T-helper 1 cell treated with Interleukin-12 subunit alpha and Interleukin-12 subunit beta and Interleukin-4 antibody, amounts not matched to agents 30 μg/mL and 1 μg/mL, for 36 hours (primary cell): ENCODE measurements at regions not wholly inside any gene's neighbourhood (a gene's known extent, or its start where the extent isn't known, plus 50 kb on each side); places are given as distances from the start of the nearest gene placed in this dataset.
"Not testable (repeated sequence)": the region's sequence is repeated elsewhere in the genome, so short reads cannot be mapped to it uniquely, and the experiment has no call there.

ENCODE experiments used
- H3K27ac Mint-ChIP-seq: one replicate; pipeline ENCODE4 v1.8.0; 2021; ENCODE audit warnings: mild to moderate bottlenecking, mixed read lengths
- H3K27me3 Mint-ChIP-seq: one replicate; pipeline ENCODE4 v1.8.0; 2021; ENCODE audit warnings: low read depth, mixed read lengths
- H3K36me3 Mint-ChIP-seq: one replicate; pipeline ENCODE4 v1.8.0; 2021; ENCODE audit warnings: low read depth, mixed read lengths
- H3K4me1 Mint-ChIP-seq: one replicate; pipeline ENCODE4 v1.8.0; 2021; ENCODE audit warnings: low read depth, mixed read lengths
- H3K4me3 Mint-ChIP-seq: one replicate; pipeline ENCODE4 v1.8.0; 2021; ENCODE audit warnings: mild to moderate bottlenecking, moderate library complexity, mixed read lengths
- H3K9me3 Mint-ChIP-seq: one replicate; pipeline ENCODE4 v1.8.0; 2021; ENCODE audit warnings: mixed read lengths

DNA sequence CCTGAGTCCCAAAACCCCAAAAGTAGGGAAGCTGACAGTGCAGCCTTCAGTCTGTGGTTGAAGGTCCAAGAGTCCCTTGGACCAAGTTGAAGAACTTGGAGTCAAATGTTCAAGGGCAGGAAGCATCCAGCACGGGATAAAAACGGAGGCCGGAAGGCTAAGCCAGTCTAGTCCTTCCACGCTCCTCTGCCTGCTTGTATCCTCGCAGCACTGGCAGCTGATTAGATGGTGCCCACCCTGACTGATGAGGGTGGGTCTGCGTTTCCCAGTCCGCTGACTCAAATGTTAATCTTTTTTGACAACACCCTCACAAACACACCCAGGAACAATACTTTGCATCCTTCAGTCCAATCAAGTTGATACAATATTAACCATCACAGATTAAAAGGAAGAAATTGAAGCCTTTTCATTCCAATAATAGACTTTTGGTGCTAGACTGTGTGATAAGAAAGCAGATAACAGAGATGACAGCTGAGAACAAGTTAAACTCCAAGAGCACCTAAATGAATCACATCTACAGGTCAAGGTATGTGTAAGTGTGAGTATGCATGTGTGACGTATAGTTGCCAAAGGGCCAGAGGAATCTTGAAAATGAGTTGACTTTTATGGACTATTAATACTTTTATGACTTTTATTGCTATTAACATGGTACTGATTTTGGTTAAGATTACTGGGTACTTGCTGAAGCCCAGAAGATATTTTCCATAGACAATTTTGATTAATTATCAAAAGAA is 933.5 kb upstream of the SOX9 start:
- H3K27me3 Mint-ChIP-seq, result no peaks in the 10 kb centered on the region
- peaks cover 21% of the 10 kb centered on the region for H3K9me3 Mint-ChIP-seq
- no peaks in the 10 kb centered on the region for H3K36me3 Mint-ChIP-seq
- H3K4me3 Mint-ChIP-seq, result no peak overlapping the region
- H3K27ac Mint-ChIP-seq, result no peak overlapping the region
- no peaks in the 10 kb centered on the region for H3K4me1 Mint-ChIP-seq

GRCh38 chr17:71188811-71189492 is 931.9 kb upstream of the SOX9 start:
- Mint-ChIP-seq H3K27ac (no peak overlapping the region), H3K4me3 (no peak overlapping the region)

DNA sequence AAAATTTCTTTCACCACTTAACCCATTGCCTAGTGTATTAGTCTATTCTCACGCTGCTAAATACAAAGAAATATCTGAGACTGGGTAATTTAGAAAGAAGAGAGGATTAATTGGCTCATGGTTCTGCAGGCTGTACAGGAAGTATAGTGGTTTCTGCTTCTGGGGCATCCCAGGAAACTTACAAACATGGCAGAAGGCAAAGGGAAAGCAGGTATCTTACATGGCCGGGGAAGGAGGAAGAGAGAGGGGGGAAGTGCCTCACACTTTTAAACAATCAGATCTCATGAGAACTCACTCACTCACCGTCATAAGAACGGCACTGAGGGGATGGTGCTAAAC is 931.4 kb upstream of the SOX9 start:
- Mint-ChIP-seq H3K4me3 (no peak overlapping the region), H3K9me3 (peaks cover 28% of the 10 kb centered on the region), H3K27ac (no peak overlapping the region), H3K4me1 (no peaks in the 10 kb centered on the region), H3K36me3 (no peaks in the 10 kb centered on the region), H3K27me3 (no peaks in the 10 kb centered on the region)

More at GRCh38 chr17:71188811-71189492, 931.9 kb upstream of the SOX9 start:
- Mint-ChIP-seq H3K4me1 (no peaks in the 10 kb centered on the region), H3K36me3 (no peaks in the 10 kb centered on the region), H3K9me3 (peaks cover 26% of the 10 kb centered on the region), H3K27me3 (no peaks in the 10 kb centered on the region)

GRCh38 chr17:71192039-71192555 is 928.7 kb upstream of the SOX9 start:
- no peaks in the 10 kb centered on the region for H3K27me3 Mint-ChIP-seq
- peaks cover 26% of the 10 kb centered on the region for H3K9me3 Mint-ChIP-seq
- no peak overlapping the region for H3K27ac Mint-ChIP-seq
- H3K4me1 Mint-ChIP-seq, result no peaks in the 10 kb centered on the region
- no peaks in the 10 kb centered on the region for H3K36me3 Mint-ChIP-seq
- H3K4me3 Mint-ChIP-seq, result no peak overlapping the region

GRCh38 chr17:71192848-71193247 is 928.0 kb upstream of the SOX9 start:
- Mint-ChIP-seq H3K27ac (no peak overlapping the region), H3K4me3 (no peak overlapping the region), H3K4me1 (no peaks in the 10 kb centered on the region), H3K27me3 (no peaks in the 10 kb centered on the region), H3K36me3 (no peaks in the 10 kb centered on the region), H3K9me3 (peaks cover 24% of the 10 kb centered on the region)

GRCh38 chr17:71200597-71200996 is 920.2 kb upstream of the SOX9 start:
- Mint-ChIP-seq H3K9me3 (peaks cover 22% of the 10 kb centered on the region), H3K27ac (no peak overlapping the region), H3K27me3 (no peaks in the 10 kb centered on the region), H3K36me3 (no peaks in the 10 kb centered on the region), H3K4me3 (no peak overlapping the region), H3K4me1 (no peaks in the 10 kb centered on the region)

GRCh38 chr17:71201639-71202038 is 919.2 kb upstream of the SOX9 start:
- no peaks in the 10 kb centered on the region for H3K4me1 Mint-ChIP-seq
- no peak overlapping the region for H3K4me3 Mint-ChIP-seq
- peaks cover 17% of the 10 kb centered on the region for H3K9me3 Mint-ChIP-seq
- no peak overlapping the region for H3K27ac Mint-ChIP-seq
- H3K36me3 Mint-ChIP-seq, result no peaks in the 10 kb centered on the region
- no peaks in the 10 kb centered on the region for H3K27me3 Mint-ChIP-seq

GRCh38 chr17:71202449-71202848 is 918.4 kb upstream of the SOX9 start:
- Mint-ChIP-seq H3K36me3 (no peaks in the 10 kb centered on the region), H3K27ac (no peak overlapping the region), H3K4me1 (no peaks in the 10 kb centered on the region), H3K4me3 (no peak overlapping the region), H3K27me3 (no peaks in the 10 kb centered on the region), H3K9me3 (peaks cover 14% of the 10 kb centered on the region)

- peaks cover 23% of the 10 kb centered on the region for H3K9me3 Mint-ChIP-seq
- no peak overlapping the region for H3K27ac Mint-ChIP-seq
Measured at GRCh38 chr17:71203953-71204352, 916.9 kb upstream of the SOX9 start.

DNA sequence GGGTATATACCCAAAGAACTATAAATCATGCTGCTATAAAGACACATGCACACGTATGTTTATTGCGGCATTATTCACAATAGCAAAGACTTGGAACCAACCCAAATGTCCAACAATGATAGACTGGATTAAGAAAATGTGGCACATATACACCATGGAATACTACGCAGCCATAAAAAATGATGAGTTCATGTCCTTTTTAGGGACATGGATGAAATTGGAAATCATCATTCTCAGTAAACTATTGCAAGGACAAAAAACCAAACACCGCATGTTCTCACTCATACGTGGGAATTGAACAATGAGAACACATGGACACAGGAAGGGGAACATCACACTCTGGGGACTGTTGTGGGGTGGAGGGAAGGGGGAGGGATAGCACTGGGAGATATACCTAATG is 914.9 kb upstream of the SOX9 start:
- not testable (repeated sequence) for H3K4me3 Mint-ChIP-seq, H3K4me1 Mint-ChIP-seq, H3K36me3 Mint-ChIP-seq, H3K27me3 Mint-ChIP-seq, H3K27ac Mint-ChIP-seq
- peaks cover 30% of the 10 kb centered on the region for H3K9me3 Mint-ChIP-seq

More at GRCh38 chr17:71203953-71204352, 916.9 kb upstream of the SOX9 start:
- Mint-ChIP-seq H3K36me3 (no peaks in the 10 kb centered on the region), H3K4me3 (no peak overlapping the region), H3K4me1 (no peaks in the 10 kb centered on the region), H3K27me3 (no peaks in the 10 kb centered on the region)

- Mint-ChIP-seq H3K27me3 (no peaks in the 10 kb centered on the region), H3K36me3 (no peaks in the 10 kb centered on the region), H3K9me3 (peaks cover 30% of the 10 kb centered on the region), H3K4me1 (no peaks in the 10 kb centered on the region), H3K27ac (no peak overlapping the region), H3K4me3 (no peak overlapping the region)
Measured at GRCh38 chr17:71208111-71208704, 912.6 kb upstream of the SOX9 start.

GRCh38 chr17:71213936-71214335 is 906.9 kb upstream of the SOX9 start:
- Mint-ChIP-seq H3K27ac (no peak overlapping the region), H3K36me3 (no peaks in the 10 kb centered on the region), H3K4me1 (no peaks in the 10 kb centered on the region), H3K4me3 (no peak overlapping the region), H3K9me3 (peaks cover 34% of the 10 kb centered on the region), H3K27me3 (no peaks in the 10 kb centered on the region)

GRCh38 chr17:71217769-71218168 is 903.1 kb upstream of the SOX9 start:
- no peaks in the 10 kb centered on the region for H3K36me3 Mint-ChIP-seq
- H3K27ac Mint-ChIP-seq, result no peak overlapping the region
- peaks cover 28% of the 10 kb centered on the region for H3K9me3 Mint-ChIP-seq
- no peaks in the 10 kb centered on the region for H3K4me1 Mint-ChIP-seq
- no peak overlapping the region for H3K4me3 Mint-ChIP-seq
- H3K27me3 Mint-ChIP-seq, result no peaks in the 10 kb centered on the region

- Mint-ChIP-seq H3K9me3 (no peaks in the 10 kb centered on the region), H3K4me1 (no peaks in the 10 kb centered on the region), H3K36me3 (no peaks in the 10 kb centered on the region), H3K27me3 (no peaks in the 10 kb centered on the region), H3K4me3 (no peak overlapping the region), H3K27ac (no peak overlapping the region)
Measured at GRCh38 chr17:71224824-71225575, 895.8 kb upstream of the SOX9 start.
